ENCODE measurements at regions not wholly inside any gene's neighbourhood (a gene's known extent, or its start where the extent isn't known, plus 50 kb on each side); places are given as distances from the start of the nearest gene placed in this dataset.

DNA sequence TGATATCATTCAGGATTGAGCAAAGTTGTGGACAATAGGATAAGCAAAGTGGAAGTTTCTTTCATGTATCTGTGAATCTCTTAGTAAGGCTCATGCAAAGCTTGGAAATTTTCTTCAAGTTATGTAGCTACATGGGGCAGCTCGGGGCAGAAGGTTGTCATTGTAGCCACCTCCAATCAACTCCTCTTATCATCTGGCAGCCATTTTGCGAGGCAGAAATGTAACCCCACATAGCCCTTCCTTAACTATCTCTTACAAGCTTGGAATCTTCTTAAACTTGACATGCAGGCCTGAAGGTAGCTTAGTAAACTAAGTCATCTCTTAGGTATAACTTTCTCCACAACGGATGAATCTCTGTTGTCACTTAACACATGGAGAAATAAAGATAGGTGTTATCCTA, 392.8 kb downstream of the AASDHPPT start:
- H3K4me3 Mint-ChIP-seq = no peak overlapping the region
- TF ChIP-seq, protein P1, sequence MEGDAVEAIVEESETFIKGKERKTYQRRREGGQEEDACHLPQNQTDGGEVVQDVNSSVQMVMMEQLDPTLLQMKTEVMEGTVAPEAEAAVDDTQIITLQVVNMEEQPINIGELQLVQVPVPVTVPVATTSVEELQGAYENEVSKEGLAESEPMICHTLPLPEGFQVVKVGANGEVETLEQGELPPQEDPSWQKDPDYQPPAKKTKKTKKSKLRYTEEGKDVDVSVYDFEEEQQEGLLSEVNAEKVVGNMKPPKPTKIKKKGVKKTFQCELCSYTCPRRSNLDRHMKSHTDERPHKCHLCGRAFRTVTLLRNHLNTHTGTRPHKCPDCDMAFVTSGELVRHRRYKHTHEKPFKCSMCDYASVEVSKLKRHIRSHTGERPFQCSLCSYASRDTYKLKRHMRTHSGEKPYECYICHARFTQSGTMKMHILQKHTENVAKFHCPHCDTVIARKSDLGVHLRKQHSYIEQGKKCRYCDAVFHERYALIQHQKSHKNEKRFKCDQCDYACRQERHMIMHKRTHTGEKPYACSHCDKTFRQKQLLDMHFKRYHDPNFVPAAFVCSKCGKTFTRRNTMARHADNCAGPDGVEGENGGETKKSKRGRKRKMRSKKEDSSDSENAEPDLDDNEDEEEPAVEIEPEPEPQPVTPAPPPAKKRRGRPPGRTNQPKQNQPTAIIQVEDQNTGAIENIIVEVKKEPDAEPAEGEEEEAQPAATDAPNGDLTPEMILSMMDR (IDR thresholded peaks at IDR 0.05) = no peak
- no peaks in the 10 kb centered on the region for H3K27me3 Mint-ChIP-seq (ENCODE audit: low read depth in 3 of 3)
- no peaks in the 10 kb centered on the region for H3K36me3 Mint-ChIP-seq
- intact Hi-C loops (cut with micrococcal nuclease) = no loop called here
- Histone ChIP-seq H2AFZ (ENCODE audit: insufficient read depth, low read depth, low read length, poor library complexity, severe bottlenecking) (no peak overlapping the region), H3K4me2 (replicated peaks; ENCODE audit: extremely low read depth, low read length, poor library complexity, severe bottlenecking) (no peak overlapping the region), H3K4me1 (ENCODE audit: control insufficient read depth in 1 of 2, insufficient read depth in 2 of 2, low read length in 2 of 2) (no peaks in the 10 kb centered on the region), H3K27me3 (ENCODE audit: control insufficient read depth in 2 of 2, insufficient read depth in 2 of 2, low read length in 2 of 2) (no peaks in the 10 kb centered on the region), H3K27ac (ENCODE audit: low read depth in 1 of 2, low read length in 2 of 2) (no peak overlapping the region), H3K4me3 (replicated peaks in 1 of 3; ENCODE audit: low read depth in 2 of 3, low read length in 3 of 3) (no peak overlapping the region), H3K9ac (ENCODE audit: insufficient read depth, low read length, poor library complexity, severe bottlenecking) (no peak overlapping the region), H3K9me3 (replicated peaks in 1 of 2; ENCODE audit: control insufficient read depth in 1 of 2, insufficient read depth in 1 of 2, low read length in 2 of 2) (peaks cover 16 to 20% of the 10 kb centered on the region in 2 donors), H3K36me3 (replicated peaks in 1 of 2; ENCODE audit: control insufficient read depth in 1 of 2, insufficient read depth in 2 of 2, low read length in 2 of 2) (no peaks in the 10 kb centered on the region), H4K20me1 (ENCODE audit: insufficient read depth, low read length) (no peaks in the 10 kb centered on the region), H3K79me2 (ENCODE audit: insufficient read depth, low read length) (no peaks in the 10 kb centered on the region)
- no peak overlapping the region for H3K27ac Mint-ChIP-seq
- H3K9me3 Mint-ChIP-seq = peaks cover 0 to 8% (median 3%) of the 10 kb centered on the region in 7 donors
- WGBS (ENCODE audit: insufficient coverage) = no CpG with 5 or more reads among the region's 3 CpGs
- H3K4me1 Mint-ChIP-seq = no peaks in the 10 kb centered on the region
- no peak for DNase-seq

DNA sequence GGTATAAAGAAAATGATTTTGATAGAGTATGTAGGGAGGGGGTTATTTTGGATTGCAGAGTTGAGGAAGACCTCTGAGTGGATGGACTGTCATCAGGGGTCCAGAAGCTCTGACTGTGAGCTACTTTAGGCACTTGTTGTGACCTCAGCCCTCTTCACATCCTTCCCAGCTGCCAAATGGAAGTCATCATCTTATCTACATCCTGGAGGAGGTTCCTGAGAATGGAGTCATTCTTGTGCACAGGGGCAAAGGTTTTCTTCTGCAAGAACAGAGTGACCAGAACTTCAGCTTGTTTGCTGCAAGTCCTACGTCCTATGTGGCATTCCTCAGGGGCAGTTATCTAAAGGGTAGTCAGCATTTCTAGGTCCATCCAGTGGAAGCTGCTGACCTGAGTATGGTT, 393.8 kb downstream of the AASDHPPT start:
- intact Hi-C loops (cut with micrococcal nuclease) = no loop called here
- 67% methylated on average over 1 of the region's 1 CpG for WGBS (ENCODE audit: insufficient coverage)
- no peak for DNase-seq
- Histone ChIP-seq H3K9ac (ENCODE audit: insufficient read depth, low read length, poor library complexity, severe bottlenecking) (no peak overlapping the region), H2AFZ (ENCODE audit: insufficient read depth, low read depth, low read length, poor library complexity, severe bottlenecking) (no peak overlapping the region), H3K27ac (ENCODE audit: low read depth in 1 of 2, low read length in 2 of 2) (no peak overlapping the region), H3K9me3 (replicated peaks in 1 of 2; ENCODE audit: control insufficient read depth in 1 of 2, insufficient read depth in 1 of 2, low read length in 2 of 2) (peaks cover 13 to 20% of the 10 kb centered on the region in 2 donors), H3K79me2 (ENCODE audit: insufficient read depth, low read length) (no peaks in the 10 kb centered on the region), H3K4me3 (replicated peaks in 1 of 3; ENCODE audit: low read depth in 2 of 3, low read length in 3 of 3) (no peak overlapping the region), H3K4me2 (replicated peaks; ENCODE audit: extremely low read depth, low read length, poor library complexity, severe bottlenecking) (no peak overlapping the region), H3K4me1 (ENCODE audit: control insufficient read depth in 1 of 2, insufficient read depth in 2 of 2, low read length in 2 of 2) (no peaks in the 10 kb centered on the region), H3K27me3 (ENCODE audit: control insufficient read depth in 2 of 2, insufficient read depth in 2 of 2, low read length in 2 of 2) (no peaks in the 10 kb centered on the region), H4K20me1 (ENCODE audit: insufficient read depth, low read length) (no peaks in the 10 kb centered on the region), H3K36me3 (replicated peaks in 1 of 2; ENCODE audit: control insufficient read depth in 1 of 2, insufficient read depth in 2 of 2, low read length in 2 of 2) (no peaks in the 10 kb centered on the region)
- H3K9me3 Mint-ChIP-seq = peaks cover 0 to 6% (median 3%) of the 10 kb centered on the region in 7 donors
- no peak overlapping the region for H3K4me3 Mint-ChIP-seq
- no peaks in the 10 kb centered on the region for H3K27me3 Mint-ChIP-seq (ENCODE audit: low read depth in 3 of 3)
- H3K27ac Mint-ChIP-seq = no peak overlapping the region
- TF ChIP-seq, protein P1 (IDR thresholded peaks at IDR 0.05) = no peak
- no peaks in the 10 kb centered on the region for H3K4me1 Mint-ChIP-seq
- no peaks in the 10 kb centered on the region for H3K36me3 Mint-ChIP-seq
